Upper lobe of right lung (tissue), 1 donor: ENCODE measurements at regions not wholly inside any gene's neighbourhood (a gene's known extent, or its start where the extent isn't known, plus 50 kb on each side); places are given as distances from the start of the nearest gene placed in this dataset.
"Not testable (repeated sequence)": the region's sequence is repeated elsewhere in the genome, so short reads cannot be mapped to it uniquely, and the experiment has no call there.

ENCODE experiments used
- ATAC-seq: fragments of 200-7000 bp; cut with Tn5 transposase; one replicate; pipeline ENCODE4 v1.9.1; 2020; ENCODE audit warnings: mild to moderate bottlenecking, moderate library complexity
- DNase-seq: peaks from one replicate; pipeline ENCODE4 v3.0.0-alpha.2; 2020
- H3K27ac ChIP-seq: fragments of 200-600 bp; one replicate; pipeline ENCODE4 v1.8.0; 2022
- H3K27me3 ChIP-seq: fragments of 200-600 bp; one replicate; pipeline ENCODE4 v1.8.0; 2022; ENCODE audit warnings: mild to moderate bottlenecking
- H3K36me3 ChIP-seq: fragments of 200-600 bp; one replicate; pipeline ENCODE4 v1.8.0; 2022
- H3K4me1 ChIP-seq: fragments of 200-600 bp; one replicate; pipeline ENCODE4 v1.8.0; 2022
- H3K4me3 ChIP-seq: fragments of 200-600 bp; one replicate; pipeline ENCODE4 v1.8.0; 2022; ENCODE audit warnings: mild to moderate bottlenecking
- H3K9me3 ChIP-seq: fragments of 200-600 bp; one replicate; pipeline ENCODE4 v1.8.0; 2022
- CTCF ChIP-seq: fragments of 200-600 bp; IDR thresholded peaks from one replicate; pipeline ENCODE4 v1.8.0; 2022; ENCODE audit warnings: antibody characterized with exemption
- intact Hi-C: fragments of 100-400 bp; cut with DNase I; formaldehyde crosslinking; loops from one replicate; pipeline ENCODE4 v1.11.0; 2022
- donor health status: DM: no; HTN: yes; CAD: no; lungs with severe emphysema.

DNA sequence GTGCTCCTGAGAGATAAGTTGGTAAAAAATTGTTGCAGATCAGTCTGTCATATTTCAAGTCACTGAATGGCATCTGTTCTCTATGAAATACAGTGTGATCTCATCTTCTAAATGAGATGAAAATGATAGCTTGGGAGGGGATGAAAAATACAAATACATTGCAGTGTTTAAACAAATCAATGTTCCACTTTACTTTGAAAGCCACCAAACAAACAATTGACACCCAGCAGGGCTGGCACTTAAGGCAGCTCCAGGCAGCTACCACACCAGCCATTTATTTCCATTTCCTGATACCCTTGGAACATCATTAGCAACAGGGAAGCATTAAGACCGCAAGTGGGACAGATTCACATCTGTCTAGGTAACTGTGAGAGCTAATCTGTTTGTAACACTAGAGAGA, 827.6 kb upstream of the KIF2B start:
- Histone ChIP-seq H3K4me3 (no peak overlapping the region), H3K27me3 (no peaks in the 10 kb centered on the region), H3K27ac (no peak overlapping the region), H3K36me3 (no peaks in the 10 kb centered on the region), H3K4me1 (no peaks in the 10 kb centered on the region), H3K9me3 (no peaks in the 10 kb centered on the region)
- DNase-seq (no peak), ATAC-seq (no peak)
- TF ChIP-seq CTCF = no peak
- intact Hi-C loops = no loop called here

DNA sequence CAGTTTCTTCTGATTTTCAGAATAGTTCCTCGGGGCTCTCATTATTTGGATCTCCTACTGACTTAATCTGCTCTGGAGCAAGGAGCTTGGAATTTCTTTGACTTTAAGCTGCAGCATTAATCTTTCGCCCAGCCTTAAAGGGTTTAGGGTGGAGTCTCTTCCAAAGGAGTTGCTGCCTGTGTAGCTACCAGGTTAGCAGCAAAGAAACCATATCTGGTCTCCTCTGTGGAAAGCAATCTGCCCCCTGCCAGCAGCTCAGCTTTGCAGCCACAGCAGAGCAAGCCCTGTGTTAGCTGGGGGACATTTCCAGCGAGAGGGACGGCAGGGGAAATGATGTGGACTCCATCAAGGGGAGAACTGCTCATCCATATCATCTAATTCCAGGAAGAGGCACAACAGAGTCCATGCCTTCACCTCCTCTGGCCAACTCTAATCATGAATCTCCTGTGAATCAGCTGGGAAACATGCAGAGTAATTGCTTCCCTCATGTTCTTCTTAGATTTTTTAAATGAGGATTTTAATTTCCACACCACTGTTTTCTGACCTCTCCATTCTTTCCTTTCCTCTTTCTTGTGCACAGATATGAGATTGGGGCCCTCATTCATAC, 827.6 kb upstream of the CA10 start:
- intact Hi-C loops = no loop called here
- Histone ChIP-seq H3K36me3 (no peaks in the 10 kb centered on the region), H3K4me1 (no peaks in the 10 kb centered on the region), H3K4me3 (no peak overlapping the region), H3K27ac (no peak overlapping the region), H3K27me3 (no peaks in the 10 kb centered on the region), H3K9me3 (no peaks in the 10 kb centered on the region)
- DNase-seq (no peak), ATAC-seq (no peak)
- TF ChIP-seq CTCF = no peak

- H3K4me3 ChIP-seq = no peak overlapping the region
- no peak for ATAC-seq
- no peaks in the 10 kb centered on the region for H3K27me3 ChIP-seq
- intact Hi-C loops = no loop called here
- TF ChIP-seq CTCF = no peak
- H3K27ac ChIP-seq = no peak overlapping the region
- H3K4me1 ChIP-seq = no peaks in the 10 kb centered on the region
- no peaks in the 10 kb centered on the region for H3K9me3 ChIP-seq
- H3K36me3 ChIP-seq = no peaks in the 10 kb centered on the region
- DNase-seq = no peak
These were observed 823.8 kb upstream of the CA10 start for GRCh38 chr17:52982331-52982730.

DNA sequence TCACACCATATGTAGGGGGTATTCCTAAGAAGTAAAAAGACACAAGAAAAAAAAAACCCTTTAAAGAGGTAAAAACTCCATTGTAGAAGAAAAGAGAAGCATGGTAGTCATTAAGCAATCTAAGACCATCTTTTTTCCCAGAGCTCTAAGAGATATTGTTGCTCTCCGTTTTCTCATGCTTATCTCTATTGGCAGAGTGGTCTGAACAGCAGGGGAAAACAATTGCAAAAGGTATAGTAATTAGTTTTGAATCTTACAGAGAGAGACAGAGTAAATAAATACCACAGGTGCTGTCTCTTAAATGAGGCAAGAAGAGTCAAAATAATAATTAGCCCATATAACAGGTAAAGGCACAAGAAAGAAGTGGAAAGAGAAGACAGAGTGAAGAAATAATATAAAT, 821.4 kb upstream of the CA10 start:
- no peak overlapping the region for H3K4me3 ChIP-seq
- TF ChIP-seq CTCF = no peak
- no peak overlapping the region for H3K27ac ChIP-seq
- no peaks in the 10 kb centered on the region for H3K27me3 ChIP-seq
- H3K9me3 ChIP-seq = no peaks in the 10 kb centered on the region
- no peak for DNase-seq
- no peak for ATAC-seq
- no peaks in the 10 kb centered on the region for H3K4me1 ChIP-seq
- no peaks in the 10 kb centered on the region for H3K36me3 ChIP-seq
- intact Hi-C loops = no loop called here

DNA sequence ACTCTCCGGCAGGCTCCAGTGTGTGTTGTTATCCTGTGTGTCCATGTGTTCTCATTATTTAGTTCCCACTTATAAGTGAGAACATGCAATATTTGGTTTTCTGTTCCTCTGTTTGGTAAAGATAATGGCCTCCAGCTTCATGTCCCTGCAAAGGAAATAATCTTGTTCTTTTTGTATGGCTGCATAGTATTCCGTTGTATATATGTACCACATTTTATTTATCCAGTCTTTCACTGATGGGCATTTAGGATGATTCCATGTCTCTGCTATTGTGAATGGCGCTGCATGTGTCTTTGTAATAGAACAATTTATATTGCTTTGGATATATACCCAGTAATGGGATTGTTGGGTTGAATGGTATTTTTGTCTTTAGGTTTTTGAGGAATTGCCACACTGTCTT, 807.3 kb upstream of the CA10 start:
- intact Hi-C loops = no loop called here
- Histone ChIP-seq H3K4me3 (no peak overlapping the region), H3K36me3 (no peaks in the 10 kb centered on the region), H3K4me1 (no peaks in the 10 kb centered on the region), H3K27me3 (no peaks in the 10 kb centered on the region), H3K9me3 (no peaks in the 10 kb centered on the region), H3K27ac (no peak overlapping the region)
- TF ChIP-seq CTCF = no peak
- ATAC-seq = no peak
- no peak for DNase-seq

DNA sequence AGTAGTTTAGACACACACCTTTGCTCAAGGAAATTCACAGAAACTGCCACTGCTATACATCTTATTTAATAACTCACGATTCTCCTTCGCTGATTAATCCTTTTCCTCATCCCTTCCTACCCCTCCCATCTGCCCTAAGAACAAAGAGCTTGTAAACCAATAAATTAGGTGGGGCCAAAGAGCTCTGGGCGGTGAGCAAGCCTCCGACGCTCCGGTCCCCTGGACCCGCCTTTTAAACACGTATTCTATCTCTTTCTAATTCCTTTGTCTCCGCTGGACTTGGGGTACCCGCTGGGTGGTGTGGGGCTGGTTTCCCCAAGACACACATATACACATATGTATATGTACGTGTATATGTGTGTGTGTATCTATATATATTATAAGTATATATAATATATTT, 803.2 kb upstream of the CA10 start:
- H3K4me1 ChIP-seq, H3K27ac ChIP-seq, ATAC-seq, DNase-seq, H3K4me3 ChIP-seq, H3K27me3 ChIP-seq, intact Hi-C loops, H3K9me3 ChIP-seq, H3K36me3 ChIP-seq: not testable (repeated sequence)
